BE2C (cell line): ENCODE measurements at regions not wholly inside any gene's neighbourhood (a gene's known extent, or its start where the extent isn't known, plus 50 kb on each side); places are given as distances from the start of the nearest gene placed in this dataset.

Experiments used
- DNase-seq: peaks from one replicate; pipeline ENCODE4 v3.0.0-alpha.2; 2020
- H3K27me3 ChIP-seq: fragments of 250-450 bp; sonication (Bioruptor Pico); 2 replicates; pipeline ENCODE4 v1.5.1; 2020; ENCODE audit warnings: mild to moderate bottlenecking
- H3K36me3 ChIP-seq: fragments of 250-450 bp; sonication (Bioruptor Pico); 2 replicates; pipeline ENCODE4 v1.5.1; 2020; ENCODE audit warnings: mild to moderate bottlenecking
- H3K4me1 ChIP-seq: fragments of 250-450 bp; sonication (Bioruptor Pico); 2 replicates; pipeline ENCODE4 v1.5.1; 2020
- H3K4me3 ChIP-seq: 2 replicates; pipeline ENCODE4 v1.5.1; 2011; ENCODE audit warnings: low read depth, low read length
- H3K9me3 ChIP-seq: fragments of 250-450 bp; sonication (Bioruptor Pico); 2 replicates; pipeline ENCODE4 v1.5.1; 2020
- TF ChIP-seq, protein P1 (sequence below): IDR thresholded peaks from 2 replicates; pipeline ENCODE4 v1.5.1; 2012; ENCODE audit warnings: mild to moderate bottlenecking, low read depth, low read length

DNA sequence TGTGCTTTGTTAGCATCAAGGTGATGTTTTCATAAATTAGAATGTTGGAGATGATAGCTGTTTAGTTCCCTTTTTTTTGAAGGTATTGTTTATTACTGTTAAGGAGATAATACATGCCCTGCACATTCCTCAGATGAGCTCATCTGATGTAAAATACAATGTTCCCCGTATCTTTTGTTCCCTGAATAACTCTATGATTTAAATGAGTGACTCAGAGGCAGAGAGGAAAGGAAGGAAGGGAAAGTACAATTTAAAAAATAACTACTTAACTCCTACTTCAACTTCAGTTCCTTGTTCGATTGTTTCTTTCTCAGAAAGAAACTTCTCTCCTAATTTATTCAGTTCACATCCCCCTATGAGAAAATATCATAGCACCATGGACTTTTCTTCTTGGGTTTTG lies 208.7 kb downstream of the KCNE4 start:
- Histone ChIP-seq H3K36me3 (no peaks in the 10 kb centered on the region), H3K9me3 (no peaks in the 10 kb centered on the region; the same call in 1 of the 2 replicates), H3K4me1 (peaks cover 5% of the 10 kb centered on the region; the same call in 1 of the 2 replicates), H3K4me3 (no peak overlapping the region), H3K27me3 (no peaks in the 10 kb centered on the region)
- no peak for DNase-seq
- TF ChIP-seq, protein P1, sequence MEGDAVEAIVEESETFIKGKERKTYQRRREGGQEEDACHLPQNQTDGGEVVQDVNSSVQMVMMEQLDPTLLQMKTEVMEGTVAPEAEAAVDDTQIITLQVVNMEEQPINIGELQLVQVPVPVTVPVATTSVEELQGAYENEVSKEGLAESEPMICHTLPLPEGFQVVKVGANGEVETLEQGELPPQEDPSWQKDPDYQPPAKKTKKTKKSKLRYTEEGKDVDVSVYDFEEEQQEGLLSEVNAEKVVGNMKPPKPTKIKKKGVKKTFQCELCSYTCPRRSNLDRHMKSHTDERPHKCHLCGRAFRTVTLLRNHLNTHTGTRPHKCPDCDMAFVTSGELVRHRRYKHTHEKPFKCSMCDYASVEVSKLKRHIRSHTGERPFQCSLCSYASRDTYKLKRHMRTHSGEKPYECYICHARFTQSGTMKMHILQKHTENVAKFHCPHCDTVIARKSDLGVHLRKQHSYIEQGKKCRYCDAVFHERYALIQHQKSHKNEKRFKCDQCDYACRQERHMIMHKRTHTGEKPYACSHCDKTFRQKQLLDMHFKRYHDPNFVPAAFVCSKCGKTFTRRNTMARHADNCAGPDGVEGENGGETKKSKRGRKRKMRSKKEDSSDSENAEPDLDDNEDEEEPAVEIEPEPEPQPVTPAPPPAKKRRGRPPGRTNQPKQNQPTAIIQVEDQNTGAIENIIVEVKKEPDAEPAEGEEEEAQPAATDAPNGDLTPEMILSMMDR: no peak

DNA sequence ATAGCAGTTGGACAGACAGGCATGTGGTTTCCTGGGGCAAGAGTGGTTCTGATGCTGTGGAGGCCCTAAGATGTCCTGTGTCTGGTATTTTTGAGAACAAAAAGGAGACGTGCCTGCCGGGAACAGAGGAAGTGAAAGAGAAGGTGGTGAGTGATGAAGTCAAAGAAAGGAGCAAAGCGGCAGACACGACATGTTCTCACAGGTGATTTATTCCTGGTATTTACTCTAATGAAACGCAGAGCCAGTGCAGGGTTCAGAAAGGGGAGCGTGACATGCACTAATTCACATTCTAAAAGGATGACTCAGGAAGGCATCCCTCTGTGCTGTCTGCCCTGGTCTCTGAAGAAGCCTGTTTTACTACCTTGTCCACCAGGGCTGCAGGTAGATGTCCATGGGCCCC lies 211.0 kb downstream of the KCNE4 start:
- Histone ChIP-seq H3K9me3 (no peaks in the 10 kb centered on the region; the same call in 1 of the 2 replicates), H3K4me1 (peaks cover 5% of the 10 kb centered on the region; the same call in 1 of the 2 replicates), H3K36me3 (no peaks in the 10 kb centered on the region), H3K27me3 (no peaks in the 10 kb centered on the region), H3K4me3 (no peak overlapping the region)
- no peak for DNase-seq
- TF ChIP-seq, protein P1: no peak

DNA sequence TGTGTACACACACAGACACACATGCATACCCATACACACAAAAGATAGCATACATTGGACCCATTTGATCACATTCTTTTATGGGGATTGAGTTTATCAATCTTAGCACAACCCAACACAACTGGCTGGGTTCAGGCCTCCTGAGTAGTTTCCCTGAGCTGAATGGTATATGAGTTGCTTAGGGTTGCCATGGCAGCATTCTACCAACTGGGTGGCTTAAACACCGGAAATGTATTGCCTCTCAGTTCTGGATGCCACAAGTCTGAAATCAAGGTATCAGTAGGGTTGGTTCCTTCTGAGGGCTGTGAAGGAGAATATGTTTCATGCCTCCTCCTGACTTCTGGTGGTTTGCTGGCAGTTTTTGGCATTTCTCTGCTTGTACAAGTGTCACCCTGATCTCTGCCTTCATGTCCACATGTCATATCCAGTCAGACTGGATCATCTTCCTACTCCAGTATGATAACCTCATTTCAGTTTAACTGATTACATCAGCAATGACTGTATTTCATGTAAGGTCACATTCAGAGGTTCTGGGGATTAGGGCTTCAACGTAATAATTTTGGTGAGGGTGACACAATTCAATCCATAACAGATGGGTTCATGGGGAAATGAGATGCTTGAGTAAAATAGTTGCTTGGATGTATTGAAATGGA lies 212.7 kb downstream of the KCNE4 start:
- H3K27me3 ChIP-seq: no peaks in the 10 kb centered on the region
- H3K4me3 ChIP-seq: no peak overlapping the region
- no peaks in the 10 kb centered on the region for H3K9me3 ChIP-seq
- H3K36me3 ChIP-seq: no peaks in the 10 kb centered on the region
- DNase-seq: no peak
- H3K4me1 ChIP-seq: peaks cover 11% of the 10 kb centered on the region
- TF ChIP-seq, protein P1: no peak

DNA sequence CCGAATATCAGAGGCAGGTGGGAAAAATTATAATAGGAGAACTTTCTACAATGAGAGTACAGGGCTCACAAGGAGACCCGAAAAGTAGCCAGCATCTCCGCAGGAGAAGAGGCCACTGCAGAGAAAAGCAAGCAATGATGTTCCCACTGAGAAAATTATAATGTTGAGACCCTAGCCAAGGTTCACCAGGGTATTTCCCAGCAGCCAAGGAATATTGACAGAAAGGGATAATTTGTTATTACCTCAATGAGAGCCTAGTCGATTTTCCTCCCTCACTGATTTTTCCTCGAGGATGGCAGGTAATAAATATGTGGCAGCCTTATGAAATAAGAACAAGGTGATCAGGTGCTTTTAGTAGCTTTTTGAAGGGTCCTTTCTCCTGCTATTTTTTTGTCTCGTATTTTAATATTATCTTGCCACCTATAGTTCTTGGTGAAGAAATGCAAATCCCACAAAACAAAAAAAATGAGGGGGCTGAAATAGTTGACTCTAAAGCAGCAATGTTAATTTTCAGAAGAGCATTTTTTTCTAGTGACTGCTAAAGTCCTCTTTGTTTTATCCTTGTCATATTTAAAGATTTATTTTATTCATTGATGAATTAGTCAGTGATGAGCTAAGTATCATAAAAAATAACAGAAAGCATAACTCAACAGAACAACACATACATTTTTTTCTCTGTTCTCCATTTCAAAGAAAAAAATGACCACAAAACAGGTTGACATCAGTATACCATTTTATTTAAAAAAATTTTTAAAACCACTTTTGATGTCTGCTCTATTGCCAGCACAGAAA lies 215.4 kb downstream of the KCNE4 start:
- H3K36me3 ChIP-seq: no peaks in the 10 kb centered on the region
- no peaks in the 10 kb centered on the region for H3K9me3 ChIP-seq
- TF ChIP-seq, protein P1: no peak
- DNase-seq: no peak
- H3K4me3 ChIP-seq: no peak overlapping the region
- H3K4me1 ChIP-seq: peaks cover 11% of the 10 kb centered on the region
- H3K27me3 ChIP-seq: no peaks in the 10 kb centered on the region

DNA sequence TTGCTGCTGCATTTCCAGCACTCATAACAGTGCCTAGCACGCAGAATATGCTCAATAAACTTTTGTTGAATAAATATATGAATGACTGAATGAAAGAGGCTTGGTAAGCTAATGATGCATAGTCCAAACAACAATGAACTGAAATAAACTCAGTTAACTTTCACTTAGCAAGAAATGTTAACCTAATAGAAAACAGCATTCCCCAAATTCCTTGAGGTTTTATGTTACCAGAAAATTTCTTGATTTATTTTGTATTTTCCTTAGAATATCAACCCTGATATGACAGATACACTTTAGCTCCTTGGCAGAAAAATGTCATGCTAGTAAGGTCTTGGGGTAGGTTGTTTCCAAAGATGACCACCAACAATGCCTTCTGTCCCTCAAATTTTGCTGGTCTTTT lies 217.4 kb downstream of the KCNE4 start:
- Histone ChIP-seq H3K27me3 (no peaks in the 10 kb centered on the region), H3K36me3 (no peaks in the 10 kb centered on the region), H3K9me3 (no peaks in the 10 kb centered on the region), H3K4me1 (peaks cover 11% of the 10 kb centered on the region), H3K4me3 (no peak overlapping the region)
- TF ChIP-seq, protein P1: no peak
- no peak for DNase-seq

DNA sequence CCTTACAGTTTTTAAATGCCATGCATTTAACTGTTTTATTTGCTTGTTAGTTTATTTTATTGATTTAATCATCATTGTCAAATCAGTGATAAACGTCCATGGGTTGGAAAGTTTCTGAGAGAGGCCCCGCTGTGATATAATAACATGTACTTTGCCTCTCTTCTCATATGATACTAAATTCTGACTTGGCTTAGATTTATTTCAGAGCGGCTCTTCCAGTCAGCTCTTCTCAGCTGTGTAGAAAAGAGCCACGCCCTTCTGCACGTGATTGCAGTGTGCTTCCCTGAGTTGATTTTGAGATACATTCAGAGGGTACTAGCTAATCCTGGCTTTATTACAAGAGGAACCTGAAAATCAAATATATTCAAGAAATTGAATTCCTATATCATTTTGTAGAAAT lies 218.6 kb downstream of the KCNE4 start:
- Histone ChIP-seq H3K9me3 (no peaks in the 10 kb centered on the region), H3K27me3 (no peaks in the 10 kb centered on the region), H3K4me3 (no peak overlapping the region), H3K36me3 (no peaks in the 10 kb centered on the region), H3K4me1 (peaks cover 6% of the 10 kb centered on the region)
- TF ChIP-seq, protein P1: no peak
- DNase-seq: no peak
